Keratinocyte (primary cell): ENCODE measurements at regions not wholly inside any gene's neighbourhood (a gene's known extent, or its start where the extent isn't known, plus 50 kb on each side); places are given as distances from the start of the nearest gene placed in this dataset.

Source experiments
- DNase-seq: peaks from one replicate; pipeline ENCODE4 v3.0.0-alpha.2; 2011; ENCODE audit warnings: low read depth, missing footprints, low spot score
- FAIRE-seq: peaks from 2 replicates; lab custom pipeline; 2011; peaks lifted over from hg19 to GRCh38; lab: Jason Lieb, UNC
- H2AFZ ChIP-seq: 2 replicates; pipeline ENCODE4 v1.6.0; 2012; ENCODE audit warnings: low read length, control low read depth, inconsistent platforms; ENCODE audit not compliant: control insufficient read depth
- H3K27ac ChIP-seq: 2 replicates; pipeline ENCODE4 v1.5.1; 2011; ENCODE audit warnings: low read length; ENCODE audit not compliant: control insufficient read depth, insufficient read depth
- H3K27me3 ChIP-seq: 3 replicates; pipeline ENCODE4 v1.6.0; 2011; ENCODE audit warnings: low read length; ENCODE audit not compliant: control insufficient read depth, insufficient read depth; ENCODE audit errors: extremely low read depth
- H3K36me3 ChIP-seq, 2 experiments: 2 replicates in 1 of 2; 3 replicates in 1 of 2; pipeline ENCODE4 v1.5.1; 2011; ENCODE audit warnings: low read length in 2 of 2, mild to moderate bottlenecking in 1 of 2; ENCODE audit not compliant: control insufficient read depth in 2 of 2, insufficient read depth in 2 of 2; ENCODE audit errors: extremely low read depth in 1 of 2
- H3K4me1 ChIP-seq: 3 replicates; pipeline ENCODE4 v1.5.1; 2011; ENCODE audit warnings: low read length; ENCODE audit not compliant: control insufficient read depth, insufficient read depth; ENCODE audit errors: extremely low read depth
- H3K4me2 ChIP-seq: 3 replicates; pipeline ENCODE4 v1.6.0; 2011; ENCODE audit warnings: low read depth, low read length; ENCODE audit not compliant: control insufficient read depth, insufficient read depth; ENCODE audit errors: extremely low read depth
- H3K4me3 ChIP-seq, 3 experiments: fragments of 200-600 bp in 1 of 3; sonication (generic) in 1 of 3; 2 replicates in 2 of 3; 3 replicates in 1 of 3; pipeline ENCODE4 v1.5.1; 2011 to 2016; ENCODE audit warnings: low read length in 3 of 3, mild to moderate bottlenecking in 3 of 3, control low read depth in 2 of 3, inconsistent platforms in 1 of 3, low read depth in 1 of 3, mixed read lengths in 1 of 3, mixed run types in 1 of 3, moderate library complexity in 1 of 3; ENCODE audit not compliant: control insufficient read depth in 2 of 3, insufficient read depth in 2 of 3; ENCODE audit errors: extremely low read depth in 1 of 3
- H3K79me2 ChIP-seq: 2 replicates; pipeline ENCODE4 v1.6.0; 2012; ENCODE audit warnings: low read length; ENCODE audit not compliant: control insufficient read depth, insufficient read depth
- H3K9ac ChIP-seq: 3 replicates; pipeline ENCODE4 v1.6.0; 2011; ENCODE audit warnings: low read length; ENCODE audit not compliant: control insufficient read depth, insufficient read depth; ENCODE audit errors: extremely low read depth
- H3K9me1 ChIP-seq: 3 replicates; pipeline ENCODE4 v1.6.0; 2011; ENCODE audit warnings: low read length; ENCODE audit not compliant: control insufficient read depth, insufficient read depth; ENCODE audit errors: extremely low read depth
- H3K9me3 ChIP-seq: 2 replicates; pipeline ENCODE4 v1.5.1; 2012; ENCODE audit warnings: low read depth, low read length; ENCODE audit not compliant: control insufficient read depth
- H4K20me1 ChIP-seq: 3 replicates; pipeline ENCODE4 v1.6.0; 2011; ENCODE audit warnings: low read length; ENCODE audit not compliant: control insufficient read depth, insufficient read depth; ENCODE audit errors: extremely low read depth
- EZH2 ChIP-seq: IDR thresholded peaks from one replicate; pipeline ENCODE4 v1.6.1; 2012; ENCODE audit warnings: inconsistent platforms, mild to moderate bottlenecking, low read length, moderate library complexity
- dilution Hi-C: fragments of 300-500 bp; cut with MboI; formaldehyde crosslinking; loops from one replicate; pipeline ENCODE4 v1.7.0; 2020; ENCODE audit warnings: low sequenced_read_pairs; ENCODE audit not compliant: extremely low pct_ligation_motif_present
- TF ChIP-seq, protein P1 (sequence below), 3 experiments: IDR thresholded peaks in 1 of 3; conservative IDR thresholded peaks in 1 of 3; optimal IDR thresholded peaks in 1 of 3; 2 replicates in 2 of 3; 3 replicates in 1 of 3; pipeline versions ENCODE3 to v1.5.1; 2011; ENCODE audit warnings: low read length in 3 of 3, mild to moderate bottlenecking in 3 of 3, moderate library complexity in 2 of 3, control low read depth in 1 of 3, inconsistent platforms in 1 of 3; ENCODE audit not compliant: insufficient read depth in 2 of 3; ENCODE audit errors: extremely low read depth in 1 of 3

DNA sequence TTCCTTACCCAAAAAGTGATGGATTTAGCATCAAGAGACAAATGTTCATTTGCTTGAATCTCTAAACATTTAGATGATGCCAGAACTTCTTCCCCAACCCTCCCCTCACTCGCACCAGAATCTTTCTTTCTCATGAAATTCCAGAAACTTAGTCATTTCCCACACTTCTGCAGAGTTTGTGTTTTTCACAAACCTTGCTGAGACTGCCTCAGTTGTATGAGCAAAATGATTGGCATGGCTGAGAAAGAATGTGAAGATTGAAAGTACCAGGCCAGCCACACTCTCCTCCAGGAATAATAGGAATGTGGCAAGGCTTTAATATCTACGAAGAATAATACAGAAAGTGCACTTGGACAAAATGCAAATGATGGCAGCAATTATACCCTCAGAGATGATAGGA is 428.3 kb upstream of the CDH6 start:
- TF ChIP-seq, protein P1, sequence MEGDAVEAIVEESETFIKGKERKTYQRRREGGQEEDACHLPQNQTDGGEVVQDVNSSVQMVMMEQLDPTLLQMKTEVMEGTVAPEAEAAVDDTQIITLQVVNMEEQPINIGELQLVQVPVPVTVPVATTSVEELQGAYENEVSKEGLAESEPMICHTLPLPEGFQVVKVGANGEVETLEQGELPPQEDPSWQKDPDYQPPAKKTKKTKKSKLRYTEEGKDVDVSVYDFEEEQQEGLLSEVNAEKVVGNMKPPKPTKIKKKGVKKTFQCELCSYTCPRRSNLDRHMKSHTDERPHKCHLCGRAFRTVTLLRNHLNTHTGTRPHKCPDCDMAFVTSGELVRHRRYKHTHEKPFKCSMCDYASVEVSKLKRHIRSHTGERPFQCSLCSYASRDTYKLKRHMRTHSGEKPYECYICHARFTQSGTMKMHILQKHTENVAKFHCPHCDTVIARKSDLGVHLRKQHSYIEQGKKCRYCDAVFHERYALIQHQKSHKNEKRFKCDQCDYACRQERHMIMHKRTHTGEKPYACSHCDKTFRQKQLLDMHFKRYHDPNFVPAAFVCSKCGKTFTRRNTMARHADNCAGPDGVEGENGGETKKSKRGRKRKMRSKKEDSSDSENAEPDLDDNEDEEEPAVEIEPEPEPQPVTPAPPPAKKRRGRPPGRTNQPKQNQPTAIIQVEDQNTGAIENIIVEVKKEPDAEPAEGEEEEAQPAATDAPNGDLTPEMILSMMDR (optimal IDR thresholded peaks at IDR 0.05 in 1 of 3, IDR thresholded peaks at IDR 0.05 in 1 of 3, conservative IDR thresholded peaks at IDR 0.05 in 1 of 3; ENCODE audit: extremely low read depth in 1 of 3, insufficient read depth in 2 of 3, low read length in 3 of 3): no peak
- no peak for TF ChIP-seq EZH2
- H3K9me1 ChIP-seq: no peaks in the 10 kb centered on the region
- no peaks in the 10 kb centered on the region for H3K27me3 ChIP-seq
- no peak for DNase-seq
- peaks cover 4% of the 10 kb centered on the region for H3K9me3 ChIP-seq
- no peaks in the 10 kb centered on the region for H3K36me3 ChIP-seq
- FAIRE-seq: no peak
- no peak overlapping the region for H3K27ac ChIP-seq
- no peak overlapping the region for H2AFZ ChIP-seq
- no peaks in the 10 kb centered on the region for H4K20me1 ChIP-seq
- no peaks in the 10 kb centered on the region for H3K4me1 ChIP-seq
- H3K4me2 ChIP-seq: no peak overlapping the region
- dilution Hi-C loops: no loop called here
- H3K9ac ChIP-seq: no peak overlapping the region
- H3K4me3 ChIP-seq: no peak overlapping the region
- H3K79me2 ChIP-seq: no peaks in the 10 kb centered on the region

GRCh38 chr5:30764704-30765103 is 428.8 kb upstream of the CDH6 start:
- no peaks in the 10 kb centered on the region for H3K36me3 ChIP-seq
- FAIRE-seq (no peak), DNase-seq (no peak)
- no peak overlapping the region for H3K4me2 ChIP-seq
- H3K4me1 ChIP-seq: no peaks in the 10 kb centered on the region
- TF ChIP-seq, protein P1 (optimal IDR thresholded peaks at IDR 0.05 in 1 of 3, IDR thresholded peaks at IDR 0.05 in 1 of 3, conservative IDR thresholded peaks at IDR 0.05 in 1 of 3; ENCODE audit: extremely low read depth in 1 of 3, insufficient read depth in 2 of 3, low read length in 3 of 3): no peak
- TF ChIP-seq EZH2: no peak
- H3K27ac ChIP-seq: no peak overlapping the region
- no peaks in the 10 kb centered on the region for H3K9me1 ChIP-seq
- no peak overlapping the region for H3K9ac ChIP-seq
- H2AFZ ChIP-seq: no peak overlapping the region
- no peaks in the 10 kb centered on the region for H4K20me1 ChIP-seq
- H3K4me3 ChIP-seq: no peak overlapping the region
- no peaks in the 10 kb centered on the region for H3K27me3 ChIP-seq
- H3K9me3 ChIP-seq: peaks cover 4% of the 10 kb centered on the region
- dilution Hi-C loops: no loop called here
- H3K79me2 ChIP-seq: no peaks in the 10 kb centered on the region
